IMR-90 (cell line): ENCODE measurements at regions not wholly inside any gene's neighbourhood (a gene's known extent, or its start where the extent isn't known, plus 50 kb on each side); places are given as distances from the start of the nearest gene placed in this dataset.
A peak's percentile ranks its signal among the peaks of the same experiment; 100 is the strongest.

Source experiments
- ATAC-seq: fragments of 200-7000 bp; cut with Tn5 transposase; 2 replicates; pipeline ENCODE4 v1.9.1; 2020; ENCODE audit warnings: low read depth, mild to moderate bottlenecking, moderate library complexity
- BruUV-seq: library from RNA; stranded (reverse); fragments of 400-500 nt; replicated peaks from 2 replicates; lab custom pipeline; 2021; lab: Mats Ljungman, UMichigan
- CTCF ChIA-PET: fragments of 300-600 bp; formaldehyde crosslinking; extraction: SDS; loops from one replicate; lab custom pipeline; 2021; ENCODE audit warnings: antibody characterized with exemption; lab: Yijun Ruan, JAX
- POLR2A ChIA-PET: fragments of 300-600 bp; sonication (Branson Sonifier 250); formaldehyde crosslinking; loops from one replicate; lab custom pipeline; 2022; ENCODE audit warnings: antibody characterized with exemption; ENCODE audit not compliant: unreplicated experiment; lab: Charles Lee
- DNase-seq: peaks from one replicate; pipeline ENCODE4 v3.0.0; 2013
- H2AFZ ChIP-seq: replicated peaks from 2 replicates; pipeline ENCODE3; 2013; ENCODE audit warnings: low read length, mild to moderate bottlenecking; ENCODE audit not compliant: poor library complexity
- H2AK5ac ChIP-seq: 2 replicates; pipeline ENCODE4 v1.6.1; 2013; ENCODE audit warnings: low read depth, low read length, inconsistent platforms
- H2AK9ac ChIP-seq: replicated peaks from 2 replicates; pipeline ENCODE3; 2013; ENCODE audit warnings: mild to moderate bottlenecking, low read depth, low read length, moderate library complexity; ENCODE audit not compliant: poor library complexity
- H2BK120ac ChIP-seq: 2 replicates; pipeline ENCODE4 v1.6.1; 2013; ENCODE audit warnings: low read depth, low read length, inconsistent platforms
- H2BK15ac ChIP-seq: 3 replicates; pipeline ENCODE4 v1.6.1; 2013; ENCODE audit warnings: low read depth, low read length, inconsistent platforms
- H2BK20ac ChIP-seq: 2 replicates; pipeline ENCODE4 v1.6.1; 2013; ENCODE audit warnings: low read depth, mild to moderate bottlenecking, inconsistent platforms, low read length, moderate library complexity
- H2BK5ac ChIP-seq: 2 replicates; pipeline ENCODE4 v1.6.1; 2013; ENCODE audit warnings: mild to moderate bottlenecking, low read depth, low read length, inconsistent platforms; ENCODE audit not compliant: poor library complexity, severe bottlenecking
- H3K14ac ChIP-seq: replicated peaks from 2 replicates; pipeline ENCODE4 v1.6.1; 2013; ENCODE audit warnings: low read depth, low read length, inconsistent platforms
- H3K18ac ChIP-seq: 2 replicates; pipeline ENCODE4 v1.6.1; 2013; ENCODE audit warnings: low read depth, low read length, control low read depth
- H3K23ac ChIP-seq: 2 replicates; pipeline ENCODE4 v1.6.1; 2013; ENCODE audit warnings: low read depth, low read length, inconsistent platforms
- H3K27ac ChIP-seq: 2 replicates; pipeline ENCODE4 v1.5.1; 2013; ENCODE audit warnings: mild to moderate bottlenecking, control low read depth, low read length; ENCODE audit not compliant: insufficient read depth
- H3K27me3 ChIP-seq: 2 replicates; pipeline ENCODE4 v1.6.1; 2013; ENCODE audit warnings: low read length; ENCODE audit not compliant: control insufficient read depth, insufficient read depth
- H3K36me3 ChIP-seq: 2 replicates; pipeline ENCODE4 v1.6.1; 2013; ENCODE audit warnings: low read length, mixed read lengths; ENCODE audit not compliant: control insufficient read depth, insufficient read depth
- H3K4ac ChIP-seq: 2 replicates; pipeline ENCODE4 v1.6.1; 2013; ENCODE audit warnings: low read depth, low read length, inconsistent platforms
- H3K4me1 ChIP-seq: 2 replicates; pipeline ENCODE4 v1.6.1; 2013; ENCODE audit warnings: low read length, mixed read lengths; ENCODE audit not compliant: control insufficient read depth, insufficient read depth
- H3K4me2 ChIP-seq: 2 replicates; pipeline ENCODE4 v1.6.1; 2013; ENCODE audit warnings: low read depth, mild to moderate bottlenecking, control low read depth, low read length, moderate library complexity
- H3K4me3 ChIP-seq: 2 replicates; pipeline ENCODE4 v1.5.1; 2013; ENCODE audit warnings: low read depth, mild to moderate bottlenecking, control low read depth, low read length, moderate library complexity; ENCODE audit not compliant: insufficient read depth
- H3K56ac ChIP-seq: 2 replicates; pipeline ENCODE4 v1.6.1; 2013; ENCODE audit warnings: low read length, inconsistent platforms; ENCODE audit not compliant: insufficient read depth; ENCODE audit errors: extremely low read depth
- H3K79me1 ChIP-seq, 2 experiments: 2 replicates each; pipeline ENCODE4 v1.6.1; 2013; ENCODE audit warnings: low read length in 2 of 2, inconsistent platforms in 1 of 2, low read depth in 1 of 2
- H3K9ac ChIP-seq: 2 replicates; pipeline ENCODE4 v1.6.1; 2013; ENCODE audit warnings: low read depth, low read length, control low read depth
- H3K9me1 ChIP-seq: 2 replicates; pipeline ENCODE4 v1.6.1; 2013; ENCODE audit warnings: low read length, inconsistent platforms; ENCODE audit not compliant: insufficient read depth
- H3K9me3 ChIP-seq: 2 replicates; pipeline ENCODE4 v1.6.1; 2013; ENCODE audit warnings: low read length; ENCODE audit not compliant: control insufficient read depth, insufficient read depth
- H4K20me1 ChIP-seq: 2 replicates; pipeline ENCODE4 v1.6.1; 2013; ENCODE audit warnings: low read length, inconsistent platforms; ENCODE audit not compliant: insufficient read depth
- H4K5ac ChIP-seq: 2 replicates; pipeline ENCODE4 v1.6.1; 2013; ENCODE audit warnings: mild to moderate bottlenecking, low read depth, low read length, control low read depth
- H4K8ac ChIP-seq, 2 experiments: 2 replicates each; pipeline ENCODE4 v1.6.1; 2013; ENCODE audit warnings: low read depth in 2 of 2, low read length in 2 of 2, control low read depth in 1 of 2, inconsistent platforms in 1 of 2
- H4K91ac ChIP-seq: 2 replicates; pipeline ENCODE4 v1.6.1; 2013; ENCODE audit warnings: low read depth, low read length, inconsistent platforms; ENCODE audit not compliant: insufficient read depth
- MAZ ChIP-seq: IDR thresholded peaks from 2 replicates; pipeline ENCODE4 v1.6.1; 2012; ENCODE audit warnings: low read depth, mild to moderate bottlenecking, low read length, improper control_type of control experiment, moderate library complexity, borderline replicate concordance
- MXI1 ChIP-seq: IDR thresholded peaks from 2 replicates; pipeline ENCODE4 v1.6.1; 2012; ENCODE audit warnings: low read depth, mild to moderate bottlenecking, low read length, moderate library complexity, borderline replicate concordance
- RAD21 ChIP-seq: IDR thresholded peaks from 2 replicates; pipeline ENCODE4 v1.6.1; 2012; ENCODE audit warnings: low read length, improper control_type of control experiment
- RFX5 ChIP-seq: IDR thresholded peaks from 2 replicates; pipeline ENCODE4 v1.8.0; 2012; ENCODE audit warnings: low read depth, mild to moderate bottlenecking, low read length, moderate library complexity
- WGBS, 2 experiments: methylation state at CpG; one replicate each; pipeline versions ENCODE4 v1.1.5 to v1.1.7; 2013; ENCODE audit warnings: missing lambda C conversion rate in 2 of 2; ENCODE audit not compliant: insufficient read length in 1 of 2; ENCODE audit errors: extremely low coverage in 2 of 2; 5-methylcytosine and 5-hydroxymethylcytosine counted together
- dilution Hi-C: fragments of 300-500 bp; cut with HindIII; formaldehyde crosslinking; loops from one replicate; pipeline ENCODE4 v1.14.3; 2018; ENCODE audit warnings: low sequenced_read_pairs; ENCODE audit not compliant: unreplicated experiment
- in situ Hi-C: fragments of 300-500 bp; cut with MboI; formaldehyde crosslinking; loops from 3 replicates; pipeline ENCODE4 v1.14.3; 2019; ENCODE audit warnings: low sequenced_read_pairs, inconsistent platforms, mixed read lengths
- intact Hi-C: fragments of 100-400 bp; cut with micrococcal nuclease; formaldehyde crosslinking; loops from 2 replicates; pipeline ENCODE4 v1.10.0; 2022

DNA sequence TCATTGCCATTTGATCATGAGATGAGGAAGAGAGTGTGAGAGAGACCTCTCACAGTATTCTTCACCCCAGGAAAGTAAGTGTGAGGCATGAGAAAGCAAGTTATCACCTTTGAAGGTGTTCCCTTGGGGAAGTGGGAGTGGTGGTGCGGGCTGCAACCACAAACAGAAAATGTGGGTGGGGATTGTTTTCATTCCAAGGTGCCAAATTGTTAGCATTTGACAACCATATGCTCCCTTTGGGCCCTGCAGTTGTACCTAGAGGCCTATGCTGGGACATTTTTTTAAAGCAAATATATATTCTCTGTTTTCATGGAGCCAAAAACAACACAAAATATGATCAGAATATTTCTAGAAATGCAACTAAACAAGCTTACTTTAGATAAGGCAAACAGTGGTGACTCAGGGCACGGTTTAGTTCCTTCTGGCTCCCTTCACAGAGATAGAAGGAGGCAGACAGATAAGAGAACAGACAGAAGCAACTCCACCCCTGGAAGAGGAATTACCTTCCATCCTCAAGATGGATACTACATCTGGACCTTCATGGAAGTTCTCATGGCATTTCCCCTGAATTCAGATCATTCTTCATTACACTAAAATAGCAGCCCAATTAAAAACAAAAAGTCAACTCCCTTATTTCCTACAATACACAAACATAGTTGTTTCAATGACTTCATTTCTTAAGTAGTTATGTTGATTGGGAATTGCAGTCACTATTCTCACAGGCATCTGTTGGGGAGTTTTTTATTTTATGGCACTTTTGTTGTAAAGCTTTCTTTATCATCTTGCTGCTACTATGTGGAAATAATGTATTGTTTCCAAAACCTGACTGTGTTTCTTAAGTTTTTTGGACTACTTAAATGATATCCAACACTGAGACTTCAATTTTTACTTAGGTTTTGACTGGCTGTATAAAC lies 416.6 kb downstream of the PLK2 start:
- DNase-seq (peak; percentile 16), ATAC-seq (peak; percentile 42)
- BruUV-seq, result no TSS peak
- no peak overlapping the region for H3K23ac ChIP-seq
- no peak overlapping the region for H3K27ac ChIP-seq
- H3K79me1 ChIP-seq, result no peaks in the 10 kb centered on the region
- H3K9me1 ChIP-seq, result 0 out of 2 replicates have a peak, but pooled peaks cover 2% of the 10 kb centered on the region
- H3K4me2 ChIP-seq, result no peak overlapping the region
- no peaks in the 10 kb centered on the region for H3K27me3 ChIP-seq
- intact Hi-C loops, result no loop called here
- H2BK15ac ChIP-seq, result no peak overlapping the region
- WGBS, 2 experiments, result no CpG with 5 or more reads among the region's 2 CpGs
- no peak for TF ChIP-seq RFX5
- TF ChIP-seq MAZ, result no peak
- TF ChIP-seq MXI1, result no peak
- no peak for TF ChIP-seq RAD21
- H3K14ac ChIP-seq, result 0 out of 2 replicates have a peak overlapping the region, but pooled peaks have one; percentile 26
- no peak overlapping the region for H3K4me3 ChIP-seq
- no peaks in the 10 kb centered on the region for H3K36me3 ChIP-seq
- POLR2A ChIA-PET, result no interaction called here
- H3K4ac ChIP-seq, result no peak overlapping the region
- no peaks in the 10 kb centered on the region for H3K9me3 ChIP-seq
- no peak overlapping the region for H2AK9ac ChIP-seq
- in situ Hi-C loops, result no loop called here
- CTCF ChIA-PET, result no interaction called here
- no peak overlapping the region for H4K91ac ChIP-seq
- 0 out of 2 replicates have a peak overlapping the region, but pooled peaks have one; percentile 24 for H2BK20ac ChIP-seq
- dilution Hi-C loops, result no loop called here
- H4K20me1 ChIP-seq, result no peaks in the 10 kb centered on the region
- H4K8ac ChIP-seq, result no peak overlapping the region
- H2BK5ac ChIP-seq, result no peak overlapping the region
- H4K5ac ChIP-seq, result no peak overlapping the region
- H3K56ac ChIP-seq, result no peak overlapping the region
- H2BK120ac ChIP-seq, result no peak overlapping the region
- H3K18ac ChIP-seq, result no peak overlapping the region
- no peak overlapping the region for H2AFZ ChIP-seq
- H2AK5ac ChIP-seq, result no peak overlapping the region
- H3K4me1 ChIP-seq, result peaks cover 2% of the 10 kb centered on the region; the same call in 1 of the 2 replicates
- H3K9ac ChIP-seq, result no peak overlapping the region
